Endodermal cell (in vitro differentiated cells): ENCODE measurements at regions not wholly inside any gene's neighbourhood (a gene's known extent, or its start where the extent isn't known, plus 50 kb on each side); places are given as distances from the start of the nearest gene placed in this dataset.
"Not testable (repeated sequence)": the region's sequence is repeated elsewhere in the genome, so short reads cannot be mapped to it uniquely, and the experiment has no call there.

Experiments used
- DNase-seq: peaks from one replicate; pipeline ENCODE4 v3.0.0-alpha.2; 2017
- H3K27ac ChIP-seq: 2 replicates; pipeline ENCODE4 v1.5.1; 2013; ENCODE audit warnings: mild to moderate bottlenecking, low read depth, low read length, moderate library complexity
- H3K27me3 ChIP-seq: 2 replicates; pipeline ENCODE4 v1.6.1; 2013; ENCODE audit warnings: mild to moderate bottlenecking, low read length, moderate library complexity; ENCODE audit not compliant: insufficient read depth, control insufficient read depth, poor library complexity, severe bottlenecking
- H3K36me3 ChIP-seq: 2 replicates; pipeline ENCODE4 v1.7.0; 2013; ENCODE audit warnings: mild to moderate bottlenecking, low read length, moderate library complexity; ENCODE audit not compliant: control insufficient read depth, insufficient read depth
- H3K4me1 ChIP-seq: one replicate; pipeline ENCODE4 v1.7.0; 2013; ENCODE audit warnings: low read length; ENCODE audit not compliant: control insufficient read depth, insufficient read depth
- H3K4me3 ChIP-seq: 2 replicates; pipeline ENCODE4 v1.5.1; 2013; ENCODE audit warnings: mild to moderate bottlenecking, low read length, moderate library complexity
- H3K9ac ChIP-seq: 2 replicates; pipeline ENCODE4 v1.6.1; 2013; ENCODE audit warnings: mild to moderate bottlenecking, low read length, moderate library complexity; ENCODE audit not compliant: poor library complexity, severe bottlenecking; ENCODE audit errors: extremely low read depth
- H3K9me3 ChIP-seq: 2 replicates; pipeline ENCODE4 v1.6.1; 2013; ENCODE audit warnings: mild to moderate bottlenecking, low read length, moderate library complexity; ENCODE audit not compliant: control insufficient read depth
- H3K27ac Mint-ChIP-seq: 2 replicates; pipeline ENCODE4 v1.8.0; 2020; ENCODE audit warnings: mixed read lengths
- H3K27me3 Mint-ChIP-seq: 2 replicates; pipeline ENCODE4 v1.8.0; 2021; ENCODE audit warnings: mild to moderate bottlenecking, mixed read lengths; ENCODE audit not compliant: insufficient read depth
- H3K36me3 Mint-ChIP-seq: 2 replicates; pipeline ENCODE4 v1.8.0; 2020; ENCODE audit warnings: low read depth, mixed read lengths
- H3K4me1 Mint-ChIP-seq: 2 replicates; pipeline ENCODE4 v1.8.0; 2020; ENCODE audit warnings: mixed read lengths
- H3K4me3 Mint-ChIP-seq: 2 replicates; pipeline ENCODE4 v1.8.0; 2020; ENCODE audit warnings: mild to moderate bottlenecking, moderate library complexity, mixed read lengths
- H3K9me3 Mint-ChIP-seq: 2 replicates; pipeline ENCODE4 v1.8.0; 2020; ENCODE audit warnings: mild to moderate bottlenecking, mixed read lengths
- CTCF ChIP-seq: fragments of 200-600 bp; sonication (generic); conservative IDR thresholded peaks from 2 replicates; pipeline ENCODE4 v1.5.0; 2021; ENCODE audit warnings: antibody characterized with exemption, mild to moderate bottlenecking
- WGBS, 2 experiments: methylation state at CpG; one replicate each; pipeline versions ENCODE4 v1.1.5 to v1.1.7; 2013; ENCODE audit warnings: missing lambda C conversion rate in 2 of 2, mixed read lengths in 1 of 2; ENCODE audit not compliant: insufficient coverage in 1 of 2, insufficient read length in 1 of 2; 5-methylcytosine and 5-hydroxymethylcytosine counted together

- H3K27me3 ChIP-seq: no peaks in the 10 kb centered on the region
- no peak for TF ChIP-seq CTCF
- H3K4me3 ChIP-seq: no peak overlapping the region
- Mint-ChIP-seq H3K27ac (no peak overlapping the region), H3K27me3 (no peaks in the 10 kb centered on the region), H3K36me3 (no peaks in the 10 kb centered on the region), H3K9me3 (no peaks in the 10 kb centered on the region), H3K4me3 (no peak overlapping the region), H3K4me1 (no peaks in the 10 kb centered on the region)
- no peak overlapping the region for H3K27ac ChIP-seq
- H3K9me3 ChIP-seq: no peaks in the 10 kb centered on the region
- no peak for DNase-seq
- no peak overlapping the region for H3K9ac ChIP-seq
- H3K36me3 ChIP-seq: no peaks in the 10 kb centered on the region
- H3K4me1 ChIP-seq: no peaks in the 10 kb centered on the region
Measured at GRCh38 chr7:114180556-114181266, 233.9 kb upstream of the FOXP2 start.

GRCh38 chr7:114175125-114175524 lies 239.5 kb upstream of the FOXP2 start:
- DNase-seq: no peak
- H3K4me3 ChIP-seq: no peak overlapping the region
- no peak overlapping the region for H3K27ac ChIP-seq
- H3K36me3 Mint-ChIP-seq: no peaks in the 10 kb centered on the region
- H3K27me3 Mint-ChIP-seq: no peaks in the 10 kb centered on the region
- no peak overlapping the region for H3K4me3 Mint-ChIP-seq
- TF ChIP-seq CTCF: no peak
- WGBS, 2 experiments: 98% methylated on average over 2 of the region's 4 CpGs; no CpG with 5 or more reads in 1 of the 2 experiments
- H3K9me3 ChIP-seq: peaks cover 10% of the 10 kb centered on the region
- H3K9ac ChIP-seq: no peak overlapping the region
- H3K4me1 ChIP-seq: no peaks in the 10 kb centered on the region
- no peaks in the 10 kb centered on the region for H3K27me3 ChIP-seq
- no peak overlapping the region for H3K27ac Mint-ChIP-seq
- no peaks in the 10 kb centered on the region for H3K9me3 Mint-ChIP-seq
- H3K36me3 ChIP-seq: no peaks in the 10 kb centered on the region
- peaks cover 5% of the 10 kb centered on the region for H3K4me1 Mint-ChIP-seq

GRCh38 chr7:114173170-114173890 lies 241.3 kb upstream of the FOXP2 start:
- DNase-seq: no peak
- no peaks in the 10 kb centered on the region for H3K27me3 ChIP-seq
- peaks cover 19% of the 10 kb centered on the region for H3K9me3 ChIP-seq
- H3K4me1 ChIP-seq: no peaks in the 10 kb centered on the region
- no peak overlapping the region for H3K27ac Mint-ChIP-seq
- no peak overlapping the region for H3K4me3 ChIP-seq
- no peak overlapping the region for H3K9ac ChIP-seq
- H3K36me3 Mint-ChIP-seq: peaks cover 12% of the 10 kb centered on the region
- H3K4me1 Mint-ChIP-seq: peaks cover 5% of the 10 kb centered on the region
- H3K4me3 Mint-ChIP-seq: no peak overlapping the region
- WGBS, 2 experiments: 87% methylated on average over 3 of the region's 3 CpGs; no CpG with 5 or more reads in 1 of the 2 experiments
- H3K27me3 Mint-ChIP-seq: no peaks in the 10 kb centered on the region
- no peak overlapping the region for H3K27ac ChIP-seq
- TF ChIP-seq CTCF: no peak
- no peaks in the 10 kb centered on the region for H3K36me3 ChIP-seq
- peaks cover 13% of the 10 kb centered on the region for H3K9me3 Mint-ChIP-seq

DNA sequence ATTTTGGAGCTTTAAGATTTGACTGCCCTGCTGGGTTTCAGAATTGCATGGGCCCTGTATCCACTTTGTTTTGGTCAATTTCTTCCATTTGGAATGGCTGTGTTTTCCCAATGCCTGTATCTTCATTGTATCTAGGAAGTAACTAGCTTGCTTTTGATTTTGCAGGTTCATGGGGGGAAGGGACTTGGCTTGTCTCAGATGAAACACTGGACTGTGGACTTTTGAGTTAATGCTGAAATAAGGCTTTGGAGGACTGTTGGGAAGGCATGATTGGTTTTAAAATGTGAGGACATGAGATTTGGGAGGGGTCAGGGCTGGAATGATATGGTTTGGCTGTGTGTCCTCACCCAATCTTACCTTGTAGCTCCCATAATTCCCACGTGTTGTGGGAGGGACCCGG lies 245.2 kb upstream of the FOXP2 start:
- H3K27ac Mint-ChIP-seq, H3K27me3 Mint-ChIP-seq, H3K27me3 ChIP-seq, H3K4me3 Mint-ChIP-seq, H3K36me3 ChIP-seq, H3K4me3 ChIP-seq, H3K4me1 ChIP-seq, H3K4me1 Mint-ChIP-seq, H3K27ac ChIP-seq, DNase-seq, H3K9ac ChIP-seq: not testable (repeated sequence)
- H3K9me3 ChIP-seq: peaks cover 27% of the 10 kb centered on the region
- H3K36me3 Mint-ChIP-seq: peaks cover 23% of the 10 kb centered on the region
- 83 to 94% methylated on average over 1 to 2 of the region's 2 CpGs for WGBS, 2 experiments
- peaks cover 25% of the 10 kb centered on the region for H3K9me3 Mint-ChIP-seq
